Ecto neural progenitor cell (in vitro differentiated cells): ENCODE measurements at regions not wholly inside any gene's neighbourhood (a gene's known extent, or its start where the extent isn't known, plus 50 kb on each side); places are given as distances from the start of the nearest gene placed in this dataset.
"Not testable (repeated sequence)": the region's sequence is repeated elsewhere in the genome, so short reads cannot be mapped to it uniquely, and the experiment has no call there.

ENCODE experiments used
- DNase-seq: peaks from one replicate; pipeline ENCODE4 v3.0.0-alpha.2; 2018; ENCODE audit warnings: low spot score

DNA sequence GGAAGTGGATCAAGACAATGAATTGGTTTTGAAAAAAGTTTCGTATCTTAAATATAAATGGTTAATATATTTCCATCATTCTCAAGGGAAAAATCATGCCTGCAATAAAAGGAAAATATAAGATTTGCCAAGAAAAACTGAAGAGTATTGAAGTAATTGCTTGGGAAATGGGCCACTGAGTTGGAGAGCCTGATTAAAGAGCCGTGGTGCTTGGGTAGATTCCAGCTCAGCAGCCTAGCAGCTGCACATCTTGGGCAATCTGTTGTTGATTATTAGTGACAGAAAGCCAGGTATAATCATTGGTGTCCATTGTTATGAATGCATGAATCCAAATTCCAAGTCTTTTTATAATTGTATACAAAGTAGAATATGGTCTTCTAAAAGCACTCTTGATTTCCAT lies 800.9 kb upstream of the CHORDC1 start:
- no peak for DNase-seq

DNA sequence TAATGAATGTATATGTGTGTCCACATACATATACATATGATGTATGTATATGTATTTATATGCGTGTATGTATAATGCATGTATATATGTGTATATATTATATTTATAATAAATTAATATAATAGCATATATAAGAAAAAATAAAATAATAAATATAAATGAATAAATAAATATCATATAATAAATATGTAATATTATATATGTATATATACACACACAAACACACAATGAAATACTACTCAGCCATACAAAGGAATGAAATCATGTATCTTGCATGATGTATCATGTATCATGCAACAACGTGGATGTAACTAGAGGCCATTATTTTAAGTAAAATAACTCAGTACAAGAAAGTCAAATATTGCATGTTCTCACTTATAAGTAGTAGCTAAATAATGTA lies 788.7 kb upstream of the CHORDC1 start:
- DNase-seq: no peak

DNA sequence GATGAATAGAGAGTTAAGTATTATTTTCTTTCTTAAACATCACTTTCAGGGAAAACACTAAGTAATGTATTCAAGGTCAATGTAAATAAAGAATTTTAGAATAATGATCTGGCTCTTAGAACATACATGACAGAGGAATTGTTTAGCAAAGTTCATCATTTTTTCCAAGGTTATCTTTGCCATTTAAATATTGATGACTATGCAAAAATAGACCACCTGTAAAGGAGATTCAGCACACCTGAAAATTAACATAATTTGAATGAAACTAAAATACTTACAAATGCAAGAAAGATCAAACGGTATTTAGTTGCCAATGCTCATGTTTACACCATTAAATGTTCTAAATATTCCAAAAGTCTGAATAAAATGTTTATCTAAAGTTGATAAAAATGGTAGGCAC lies 782.6 kb upstream of the CHORDC1 start:
- DNase-seq: no peak

- no peak for DNase-seq
Observed at GRCh38 chr11:90997241-90997640, 774.4 kb upstream of the CHORDC1 start.

DNA sequence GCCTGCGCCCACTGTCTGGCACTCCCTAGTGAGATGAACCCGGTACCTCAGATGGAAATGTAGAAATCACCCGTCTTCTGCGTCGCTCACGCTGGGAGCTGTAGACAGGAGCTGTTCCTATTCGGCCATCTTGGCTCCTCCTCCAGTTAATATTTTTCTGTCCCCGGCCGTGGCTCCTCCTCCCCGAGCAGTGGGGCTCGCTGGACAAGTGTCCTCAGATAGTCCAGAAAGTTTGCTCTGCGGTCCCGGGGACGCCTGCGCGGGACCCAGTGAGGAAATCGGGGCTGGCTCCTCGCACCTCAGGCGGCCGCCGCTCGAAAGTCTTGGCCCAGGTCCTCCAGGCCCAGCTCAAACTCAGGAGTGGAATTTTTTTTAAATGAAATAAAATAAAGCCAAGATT lies 749.3 kb upstream of the CHORDC1 start:
- DNase-seq: not testable (repeated sequence)

DNA sequence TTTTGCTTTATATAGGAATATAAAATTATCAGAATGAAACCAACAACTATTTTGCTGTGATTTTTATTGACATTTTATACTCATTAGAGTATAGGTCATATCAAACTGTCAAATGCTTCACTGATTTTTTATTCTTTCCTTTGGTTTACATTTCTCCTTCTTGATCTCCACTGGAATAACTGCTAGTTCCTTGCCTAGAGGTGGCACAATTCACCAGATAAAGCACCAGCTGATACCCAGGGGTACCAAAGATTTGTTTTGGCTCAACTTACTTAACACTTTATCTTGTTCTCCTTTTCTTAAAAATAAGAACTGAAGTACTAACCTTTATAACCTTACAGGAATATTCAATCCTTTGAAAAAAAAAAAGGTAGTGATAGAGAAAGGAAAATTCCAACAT lies 725.1 kb upstream of the CHORDC1 start:
- DNase-seq: no peak

GRCh38 chr11:90930252-90930651 lies 707.4 kb upstream of the CHORDC1 start:
- no peak for DNase-seq

- DNase-seq: no peak
Observed at GRCh38 chr11:90919332-90919731, 696.5 kb upstream of the CHORDC1 start.

GRCh38 chr11:90916706-90917105 lies 693.9 kb upstream of the CHORDC1 start:
- DNase-seq: no peak

DNA sequence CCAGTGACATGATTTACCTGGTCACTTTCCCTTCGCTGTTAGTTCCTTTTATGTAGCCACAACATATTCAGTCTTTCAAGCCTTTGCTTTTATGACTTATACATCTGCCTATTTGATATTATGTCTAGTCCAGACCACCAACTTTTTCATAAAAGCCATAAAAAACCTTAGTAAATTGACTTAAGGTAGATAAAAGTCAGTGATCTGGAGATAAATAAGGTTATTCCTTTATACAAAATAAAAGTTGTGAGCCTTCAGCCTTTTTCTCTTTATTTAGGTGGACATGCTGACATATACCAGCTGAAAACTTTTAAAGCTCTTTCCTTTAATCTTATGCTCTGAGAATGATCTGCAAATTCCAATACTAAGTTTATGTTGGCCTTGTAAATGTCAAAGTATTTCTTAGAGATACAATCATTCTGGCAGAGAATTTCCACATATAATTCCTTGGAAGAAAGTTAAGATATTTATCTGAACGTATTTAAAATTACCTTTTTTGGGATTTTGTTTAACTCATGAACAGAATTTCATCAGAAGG lies 690.4 kb upstream of the CHORDC1 start:
- no peak for DNase-seq

DNA sequence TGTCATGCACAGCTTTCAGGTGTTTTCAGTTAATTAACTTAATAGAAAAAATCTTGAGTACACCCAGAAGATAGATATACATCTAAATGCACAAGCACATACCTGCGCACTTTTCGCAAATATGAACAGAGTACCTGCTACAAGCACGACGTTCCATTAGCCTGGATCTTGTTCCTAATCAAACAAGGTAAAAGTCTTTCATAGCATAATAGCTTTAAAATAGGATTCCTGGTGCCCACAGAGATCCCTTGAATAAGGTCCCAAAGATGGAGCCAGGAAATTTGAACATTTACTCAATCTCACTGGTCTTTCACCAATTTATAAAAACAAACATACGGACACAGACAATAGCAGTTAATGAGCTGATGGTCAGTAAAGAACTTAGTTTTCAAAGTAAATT lies 689.8 kb upstream of the CHORDC1 start:
- DNase-seq: no peak

DNA sequence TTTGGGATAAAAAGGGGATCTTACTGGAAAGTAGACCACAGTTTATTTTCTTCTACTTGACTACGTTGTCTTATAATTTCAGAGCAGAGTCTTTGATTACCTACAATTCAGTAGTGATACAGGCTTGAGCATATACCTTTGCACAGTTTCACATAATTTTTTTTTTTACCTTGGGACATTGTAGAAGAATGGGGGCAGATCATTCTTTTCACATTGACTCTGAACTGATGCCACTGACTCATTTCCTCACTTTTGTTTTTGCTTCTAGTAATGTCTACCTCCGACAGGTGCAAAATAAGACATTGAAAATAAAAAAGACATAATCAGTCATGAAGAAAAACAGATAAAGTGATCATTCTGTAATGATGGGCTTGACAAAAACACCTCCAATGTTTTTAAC lies 688.3 kb upstream of the CHORDC1 start:
- DNase-seq: no peak

- no peak for DNase-seq
Observed at GRCh38 chr11:90908074-90908473, 685.2 kb upstream of the CHORDC1 start.

GRCh38 chr11:90895850-90896249 lies 673.0 kb upstream of the CHORDC1 start:
- no peak for DNase-seq

DNA sequence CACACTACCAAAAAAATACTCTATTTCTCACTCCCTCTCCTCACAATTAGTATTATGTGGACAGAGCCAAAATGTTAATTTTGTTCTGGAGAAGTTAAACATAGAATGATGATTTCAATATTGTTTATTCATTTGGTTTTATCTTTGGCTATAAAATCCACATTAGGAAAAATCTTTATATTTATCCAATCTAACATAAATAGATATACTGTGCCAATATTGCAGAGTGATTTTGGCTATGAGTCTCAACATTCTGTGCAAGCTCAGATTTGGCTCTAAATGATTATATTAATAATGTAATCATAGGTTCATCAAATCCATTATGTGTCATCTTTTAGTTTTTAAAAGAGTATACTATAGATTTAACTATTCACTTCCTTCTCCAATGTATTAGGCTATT lies 667.5 kb upstream of the CHORDC1 start:
- DNase-seq: no peak

DNA sequence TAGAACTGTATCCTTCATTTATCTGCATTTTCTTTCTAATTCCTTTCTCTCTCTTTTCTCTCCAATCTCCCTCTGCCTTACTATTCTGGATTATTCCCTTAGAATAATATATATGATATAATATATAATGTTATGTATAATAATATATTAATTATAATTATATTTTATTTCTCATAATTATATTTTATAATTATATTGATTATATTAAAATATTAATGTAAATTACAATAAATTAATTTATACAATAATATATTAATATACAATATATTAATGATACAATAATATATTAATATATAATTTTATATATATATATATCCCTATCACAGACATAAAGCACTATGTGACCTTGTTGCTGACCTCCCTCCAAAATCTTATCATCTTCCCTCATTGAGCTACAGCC lies 661.3 kb upstream of the CHORDC1 start:
- DNase-seq: no peak

GRCh38 chr11:90874986-90875385 lies 652.1 kb upstream of the CHORDC1 start:
- DNase-seq: no peak

DNA sequence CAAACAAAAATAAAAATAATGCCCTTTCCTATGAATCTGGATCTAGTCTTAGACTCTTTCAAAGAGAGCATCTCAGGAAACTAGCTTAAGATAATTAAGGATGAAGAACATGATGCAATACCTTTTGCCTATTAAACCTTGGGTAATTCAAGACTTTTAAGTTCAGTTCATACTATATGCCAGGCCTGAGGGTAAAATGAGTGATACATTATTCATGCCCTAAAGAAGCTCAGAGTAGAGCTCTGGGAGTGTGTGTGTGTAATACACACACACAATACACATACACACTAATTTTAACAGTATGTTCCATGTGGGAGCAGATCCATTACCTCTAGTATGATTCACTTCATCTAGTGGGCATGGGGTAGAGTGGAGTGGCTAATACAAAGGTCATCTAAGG lies 651.4 kb upstream of the CHORDC1 start:
- DNase-seq: no peak

- DNase-seq: no peak
Observed at GRCh38 chr11:90867416-90867815, 644.6 kb upstream of the CHORDC1 start.

- no peak for DNase-seq
Observed at GRCh38 chr11:90856790-90857189, 633.9 kb upstream of the CHORDC1 start.

GRCh38 chr11:90855531-90855930 lies 632.7 kb upstream of the CHORDC1 start:
- DNase-seq: no peak

DNA sequence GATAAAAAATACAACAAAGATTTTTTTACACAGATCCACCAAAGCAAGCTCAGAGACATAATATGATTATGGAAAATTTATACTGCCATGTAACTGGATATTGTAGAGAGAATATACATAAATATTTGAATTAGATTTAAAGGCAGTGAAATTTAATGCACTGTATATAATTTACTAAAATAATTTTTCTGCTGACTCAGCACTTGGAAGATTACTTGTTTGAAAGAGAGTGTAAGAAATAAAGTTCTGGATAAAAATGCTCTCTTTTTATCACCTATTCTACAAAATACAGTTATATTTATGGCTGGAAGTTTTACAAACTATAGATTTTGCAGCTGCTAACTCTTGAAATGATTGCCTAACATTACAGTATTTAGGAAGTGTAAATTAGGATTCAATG lies 628.3 kb upstream of the CHORDC1 start:
- DNase-seq: no peak

DNA sequence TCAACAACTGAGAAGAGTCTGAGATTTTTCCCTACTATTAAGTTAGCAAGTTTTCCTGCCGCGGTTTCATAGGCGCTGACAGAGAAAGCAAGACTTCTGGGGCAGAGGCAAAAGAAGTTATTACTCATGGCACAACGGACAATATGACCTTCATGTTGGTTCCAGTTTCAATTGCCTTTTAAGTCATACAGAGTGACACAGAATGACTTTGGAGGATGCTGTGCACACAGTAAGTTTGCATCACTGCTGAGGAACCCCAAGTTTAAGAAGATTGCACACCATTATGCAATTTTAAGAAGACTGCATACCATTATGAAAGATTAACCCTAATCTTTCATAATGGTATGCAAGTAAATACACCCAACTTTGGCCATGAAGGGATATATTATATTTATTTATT lies 626.5 kb upstream of the CHORDC1 start:
- no peak for DNase-seq

DNA sequence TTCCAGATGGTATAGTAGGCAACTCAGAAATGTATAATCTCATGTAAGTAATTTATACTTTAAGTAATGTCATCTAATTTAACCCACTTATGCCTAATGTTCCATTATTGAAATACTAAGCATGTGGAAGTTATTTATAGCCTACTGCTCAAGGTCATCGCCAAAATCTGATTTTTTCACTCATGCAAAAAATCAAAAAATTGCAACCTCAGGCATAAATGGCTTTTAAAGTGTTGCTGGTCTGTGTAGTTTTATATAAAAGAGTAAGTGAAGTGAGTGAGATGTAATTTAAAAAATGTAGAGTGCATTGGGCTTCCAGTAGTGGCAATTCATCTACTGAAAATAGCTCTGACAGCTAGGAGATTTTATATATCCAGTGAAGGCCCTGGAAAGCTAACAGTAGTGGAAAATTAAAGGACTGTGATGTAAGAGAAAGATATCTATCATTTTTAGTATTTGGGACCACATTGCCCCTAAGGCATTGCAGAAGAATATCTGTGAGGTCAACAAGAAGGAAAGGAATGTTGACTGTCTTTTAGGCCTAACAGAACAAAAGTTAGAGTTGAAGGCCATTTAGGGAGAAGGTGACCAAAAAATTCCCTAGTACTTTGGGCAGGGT lies 624.5 kb upstream of the CHORDC1 start:
- no peak for DNase-seq

GRCh38 chr11:90846628-90847027 lies 623.8 kb upstream of the CHORDC1 start:
- no peak for DNase-seq
